Sigmoid colon (tissue), 6 donors: ENCODE measurements at regions not wholly inside any gene's neighbourhood (a gene's known extent, or its start where the extent isn't known, plus 50 kb on each side); places are given as distances from the start of the nearest gene placed in this dataset.

Experiments
- DNase-seq: peaks from one replicate; pipeline ENCODE4 v3.0.0-alpha.2; 2019
- H3K27ac ChIP-seq, 4 donors: fragments of 200-600 bp; sonication (generic); one replicate each; pipeline ENCODE4 v1.5.1; 2016 to 2019; ENCODE audit warnings: mild to moderate bottlenecking in 1 of 4
- H3K27me3 ChIP-seq, 3 donors: fragments of 200-600 bp; sonication (generic); one replicate each; pipeline ENCODE4 v1.5.1; 2019; ENCODE audit warnings: mild to moderate bottlenecking in 1 of 3
- H3K36me3 ChIP-seq, 4 donors: fragments of 200-600 bp; sonication (generic); one replicate each; pipeline ENCODE4 v1.5.1; 2016 to 2019
- H3K4me1 ChIP-seq, 4 donors: fragments of 200-600 bp; sonication (generic); one replicate each; pipeline ENCODE4 v1.5.1; 2017 to 2019
- H3K4me3 ChIP-seq, 4 donors: fragments of 200-600 bp; sonication (generic); one replicate each; pipeline ENCODE4 v1.5.1; 2017 to 2019; ENCODE audit warnings: mild to moderate bottlenecking in 2 of 4, moderate library complexity in 1 of 4
- H3K9me3 ChIP-seq, 4 donors: fragments of 200-600 bp in 3 of 4; sonication (generic) in 3 of 4; one replicate each; pipeline versions ENCODE4 v1.5.1 to v1.6.1; 2013 to 2019
- EP300 ChIP-seq, 4 donors: sonication (generic); formaldehyde crosslinking; IDR thresholded peaks; one replicate each; pipeline ENCODE4 v1.6.1; 2017; ENCODE audit warnings: antibody characterized with exemption in 4 of 4
- POLR2A ChIP-seq, 2 donors: fragments of 450-650 bp; IDR thresholded peaks; one replicate each; pipeline ENCODE4 v1.6.1; 2016; ENCODE audit warnings: antibody characterized with exemption in 2 of 2, mild to moderate bottlenecking in 2 of 2, moderate library complexity in 2 of 2
- POLR2AphosphoS5 ChIP-seq, 4 donors: sonication (generic); formaldehyde crosslinking; IDR thresholded peaks; one replicate each; pipeline ENCODE4 v1.6.1; 2017; ENCODE audit warnings: antibody characterized with exemption in 4 of 4
- WGBS, 2 donors: extraction: QIAGEN DNeasy Blood & Tissue Kit; methylation state at CpG; one replicate each; pipeline ENCODE4 v1.1.7; 2013; 5-methylcytosine and 5-hydroxymethylcytosine counted together
- intact Hi-C: fragments of 100-400 bp; cut with DNase I; formaldehyde crosslinking; loops from one replicate; pipeline ENCODE4 v1.15.1; 2023
- TF ChIP-seq, protein P1 (sequence below), 4 experiments: fragments of 450-650 bp in 3 of 4; fragments of 200-600 bp in 1 of 4; IDR thresholded peaks; one replicate each; pipeline ENCODE4 v1.5.1; 2016 to 2019; ENCODE audit warnings: antibody characterized with exemption in 4 of 4, mild to moderate bottlenecking in 3 of 4, moderate library complexity in 2 of 4
- donor health status: healthy with polysubstance abuse.
- donor health status: healthy.

GRCh38 chr6:76438768-76439167 lies 366.3 kb upstream of the IMPG1 start:
- no peak overlapping the region for H3K4me3 ChIP-seq
- DNase-seq: no peak
- no peaks in the 10 kb centered on the region for H3K36me3 ChIP-seq
- H3K27me3 ChIP-seq: no peaks in the 10 kb centered on the region
- TF ChIP-seq, protein P1, sequence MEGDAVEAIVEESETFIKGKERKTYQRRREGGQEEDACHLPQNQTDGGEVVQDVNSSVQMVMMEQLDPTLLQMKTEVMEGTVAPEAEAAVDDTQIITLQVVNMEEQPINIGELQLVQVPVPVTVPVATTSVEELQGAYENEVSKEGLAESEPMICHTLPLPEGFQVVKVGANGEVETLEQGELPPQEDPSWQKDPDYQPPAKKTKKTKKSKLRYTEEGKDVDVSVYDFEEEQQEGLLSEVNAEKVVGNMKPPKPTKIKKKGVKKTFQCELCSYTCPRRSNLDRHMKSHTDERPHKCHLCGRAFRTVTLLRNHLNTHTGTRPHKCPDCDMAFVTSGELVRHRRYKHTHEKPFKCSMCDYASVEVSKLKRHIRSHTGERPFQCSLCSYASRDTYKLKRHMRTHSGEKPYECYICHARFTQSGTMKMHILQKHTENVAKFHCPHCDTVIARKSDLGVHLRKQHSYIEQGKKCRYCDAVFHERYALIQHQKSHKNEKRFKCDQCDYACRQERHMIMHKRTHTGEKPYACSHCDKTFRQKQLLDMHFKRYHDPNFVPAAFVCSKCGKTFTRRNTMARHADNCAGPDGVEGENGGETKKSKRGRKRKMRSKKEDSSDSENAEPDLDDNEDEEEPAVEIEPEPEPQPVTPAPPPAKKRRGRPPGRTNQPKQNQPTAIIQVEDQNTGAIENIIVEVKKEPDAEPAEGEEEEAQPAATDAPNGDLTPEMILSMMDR (IDR thresholded peaks at IDR 0.05): no peak
- TF ChIP-seq POLR2AphosphoS5 (IDR thresholded peaks at IDR 0.05): no peak
- no peak for TF ChIP-seq EP300 (IDR thresholded peaks at IDR 0.05)
- TF ChIP-seq POLR2A (IDR thresholded peaks at IDR 0.05): no peak
- intact Hi-C loops: no loop called here
- H3K9me3 ChIP-seq: no peaks in the 10 kb centered on the region
- WGBS, 2 donors: 64 to 67% methylated on average over 1 of the region's 1 CpG
- no peaks in the 10 kb centered on the region for H3K4me1 ChIP-seq
- H3K27ac ChIP-seq: no peak overlapping the region

DNA sequence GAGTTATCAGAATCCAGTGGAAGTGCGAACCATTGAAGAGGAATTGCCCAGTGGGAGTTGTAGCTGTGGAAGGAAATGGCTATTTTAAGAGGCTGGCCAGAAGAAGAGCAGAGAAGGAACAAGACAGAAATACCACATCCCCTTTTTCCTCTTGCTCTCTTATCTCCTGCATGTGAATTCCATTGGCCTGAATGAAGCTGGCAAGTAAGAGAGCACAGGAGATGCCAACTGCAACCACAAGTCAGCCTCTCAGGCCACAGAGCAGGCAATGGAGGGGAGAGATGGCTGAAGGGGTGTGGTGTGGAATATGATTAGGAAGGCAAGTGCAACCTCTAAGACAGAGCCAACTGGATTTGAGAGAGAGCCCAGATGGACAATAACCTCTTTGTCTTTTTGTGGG lies 362.7 kb upstream of the IMPG1 start:
- Histone ChIP-seq H3K27me3 (no peaks in the 10 kb centered on the region), H3K27ac (no peak overlapping the region), H3K4me1 (no peaks in the 10 kb centered on the region), H3K36me3 (no peaks in the 10 kb centered on the region), H3K9me3 (no peaks in the 10 kb centered on the region), H3K4me3 (no peak overlapping the region)
- no peak for DNase-seq
- 81 to 88% methylated on average over 1 of the region's 1 CpG for WGBS, 2 donors
- intact Hi-C loops: no loop called here
- TF ChIP-seq EP300 (IDR thresholded peaks at IDR 0.05): no peak
- no peak for TF ChIP-seq POLR2A (IDR thresholded peaks at IDR 0.05)
- TF ChIP-seq, protein P1 (IDR thresholded peaks at IDR 0.05): no peak
- no peak for TF ChIP-seq POLR2AphosphoS5 (IDR thresholded peaks at IDR 0.05)

- Histone ChIP-seq H3K36me3 (no peaks in the 10 kb centered on the region), H3K4me3 (no peak overlapping the region), H3K4me1 (no peaks in the 10 kb centered on the region), H3K9me3 (no peaks in the 10 kb centered on the region), H3K27me3 (no peaks in the 10 kb centered on the region), H3K27ac (no peak overlapping the region)
- intact Hi-C loops: no loop called here
- WGBS, 2 donors: 14 to 37% methylated on average over 2 of the region's 2 CpGs
- DNase-seq: no peak
- no peak for TF ChIP-seq POLR2A (IDR thresholded peaks at IDR 0.05)
- TF ChIP-seq POLR2AphosphoS5 (IDR thresholded peaks at IDR 0.05): no peak
- TF ChIP-seq EP300 (IDR thresholded peaks at IDR 0.05): no peak
- TF ChIP-seq, protein P1 (IDR thresholded peaks at IDR 0.05): no peak
These were observed 350.2 kb upstream of the IMPG1 start for GRCh38 chr6:76422511-76423213.

GRCh38 chr6:76420094-76420493 lies 347.6 kb upstream of the IMPG1 start:
- Histone ChIP-seq H3K4me3 (no peak overlapping the region), H3K27me3 (no peaks in the 10 kb centered on the region), H3K36me3 (no peaks in the 10 kb centered on the region), H3K4me1 (no peaks in the 10 kb centered on the region), H3K27ac (no peak overlapping the region), H3K9me3 (no peaks in the 10 kb centered on the region)
- TF ChIP-seq, protein P1 (IDR thresholded peaks at IDR 0.05): no peak
- TF ChIP-seq POLR2A (IDR thresholded peaks at IDR 0.05) (no peak), EP300 (IDR thresholded peaks at IDR 0.05) (no peak), POLR2AphosphoS5 (IDR thresholded peaks at IDR 0.05) (no peak)
- no peak for DNase-seq
- intact Hi-C loops: no loop called here
- whole genome bisulfite sequencing, 2 donors: 94 to 95% methylated on average over 2 of the region's 2 CpGs
